Uterus (tissue), 2 donors: ENCODE measurements at regions not wholly inside any gene's neighbourhood (a gene's known extent, or its start where the extent isn't known, plus 50 kb on each side); places are given as distances from the start of the nearest gene placed in this dataset.

Source experiments
- POLR2A ChIP-seq, 2 donors: fragments of 450-650 bp; IDR thresholded peaks; one replicate each; pipeline ENCODE4 v1.6.1; 2016; ENCODE audit warnings: antibody characterized with exemption in 2 of 2, mild to moderate bottlenecking in 1 of 2, moderate library complexity in 1 of 2
- TF ChIP-seq, protein P1 (sequence below), 4 experiments: fragments of 200-600 bp in 2 of 4; fragments of 450-650 bp in 2 of 4; sonication (generic) in 2 of 4; IDR thresholded peaks; one replicate each; pipeline ENCODE4 v1.5.1; 2016 to 2019; ENCODE audit warnings: antibody characterized with exemption in 4 of 4, mild to moderate bottlenecking in 2 of 4, moderate library complexity in 1 of 4

DNA sequence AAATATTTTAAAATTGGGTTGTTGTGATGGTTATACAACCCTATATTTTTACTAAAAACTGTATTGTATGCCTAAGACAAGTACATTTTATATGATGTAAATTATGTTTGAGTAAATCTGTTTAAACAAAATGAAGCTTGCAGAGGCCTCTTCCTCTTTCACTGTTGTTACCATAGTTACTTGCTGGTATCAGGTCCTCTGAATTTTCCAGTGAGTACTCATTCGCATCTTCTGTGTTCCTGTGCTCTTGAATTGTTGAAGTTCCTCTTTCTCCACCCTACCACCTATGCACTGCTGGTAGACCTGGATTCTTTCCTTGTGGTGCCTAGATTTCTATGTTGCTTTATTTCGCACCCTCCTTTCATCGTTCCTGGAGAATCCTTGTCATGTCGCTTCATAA is 938.5 kb upstream of the ACO1 start:
- TF ChIP-seq POLR2A (IDR thresholded peaks at IDR 0.05) = no peak
- TF ChIP-seq, protein P1, sequence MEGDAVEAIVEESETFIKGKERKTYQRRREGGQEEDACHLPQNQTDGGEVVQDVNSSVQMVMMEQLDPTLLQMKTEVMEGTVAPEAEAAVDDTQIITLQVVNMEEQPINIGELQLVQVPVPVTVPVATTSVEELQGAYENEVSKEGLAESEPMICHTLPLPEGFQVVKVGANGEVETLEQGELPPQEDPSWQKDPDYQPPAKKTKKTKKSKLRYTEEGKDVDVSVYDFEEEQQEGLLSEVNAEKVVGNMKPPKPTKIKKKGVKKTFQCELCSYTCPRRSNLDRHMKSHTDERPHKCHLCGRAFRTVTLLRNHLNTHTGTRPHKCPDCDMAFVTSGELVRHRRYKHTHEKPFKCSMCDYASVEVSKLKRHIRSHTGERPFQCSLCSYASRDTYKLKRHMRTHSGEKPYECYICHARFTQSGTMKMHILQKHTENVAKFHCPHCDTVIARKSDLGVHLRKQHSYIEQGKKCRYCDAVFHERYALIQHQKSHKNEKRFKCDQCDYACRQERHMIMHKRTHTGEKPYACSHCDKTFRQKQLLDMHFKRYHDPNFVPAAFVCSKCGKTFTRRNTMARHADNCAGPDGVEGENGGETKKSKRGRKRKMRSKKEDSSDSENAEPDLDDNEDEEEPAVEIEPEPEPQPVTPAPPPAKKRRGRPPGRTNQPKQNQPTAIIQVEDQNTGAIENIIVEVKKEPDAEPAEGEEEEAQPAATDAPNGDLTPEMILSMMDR (IDR thresholded peaks at IDR 0.05) = no peak
